ENCODE measurements at regions not wholly inside any gene's neighbourhood (a gene's known extent, or its start where the extent isn't known, plus 50 kb on each side); places are given as distances from the start of the nearest gene placed in this dataset.

GRCh38 chr9:107750741-107751566 is 261.4 kb upstream of the KLF4 start:
- DNase-seq (ENCODE audit: low spot score) = peak; percentile 31

- no peak for DNase-seq (ENCODE audit: low spot score)
These were observed 260.3 kb upstream of the KLF4 start for GRCh38 chr9:107749787-107750444.

DNA sequence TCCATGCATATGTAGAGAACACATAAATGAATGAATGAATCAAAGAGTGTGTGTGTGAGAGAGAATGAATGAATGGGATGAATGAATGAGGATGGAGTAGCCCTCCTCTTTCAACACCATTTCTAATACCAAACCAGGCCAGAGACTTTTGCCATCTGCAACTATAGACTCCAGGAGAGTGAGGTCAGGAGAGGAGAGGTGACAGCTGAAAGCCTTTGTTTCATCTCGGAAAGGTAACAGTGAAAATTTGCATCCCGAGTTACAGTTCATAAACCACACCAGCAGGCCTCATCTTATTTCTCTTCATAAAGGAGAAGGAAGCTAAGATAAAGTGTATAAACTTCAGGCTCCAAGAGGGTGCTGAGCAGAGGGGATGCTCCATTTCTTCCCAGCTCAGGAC is 255.3 kb upstream of the KLF4 start:
- DNase-seq (ENCODE audit: low spot score) = no peak

DNA sequence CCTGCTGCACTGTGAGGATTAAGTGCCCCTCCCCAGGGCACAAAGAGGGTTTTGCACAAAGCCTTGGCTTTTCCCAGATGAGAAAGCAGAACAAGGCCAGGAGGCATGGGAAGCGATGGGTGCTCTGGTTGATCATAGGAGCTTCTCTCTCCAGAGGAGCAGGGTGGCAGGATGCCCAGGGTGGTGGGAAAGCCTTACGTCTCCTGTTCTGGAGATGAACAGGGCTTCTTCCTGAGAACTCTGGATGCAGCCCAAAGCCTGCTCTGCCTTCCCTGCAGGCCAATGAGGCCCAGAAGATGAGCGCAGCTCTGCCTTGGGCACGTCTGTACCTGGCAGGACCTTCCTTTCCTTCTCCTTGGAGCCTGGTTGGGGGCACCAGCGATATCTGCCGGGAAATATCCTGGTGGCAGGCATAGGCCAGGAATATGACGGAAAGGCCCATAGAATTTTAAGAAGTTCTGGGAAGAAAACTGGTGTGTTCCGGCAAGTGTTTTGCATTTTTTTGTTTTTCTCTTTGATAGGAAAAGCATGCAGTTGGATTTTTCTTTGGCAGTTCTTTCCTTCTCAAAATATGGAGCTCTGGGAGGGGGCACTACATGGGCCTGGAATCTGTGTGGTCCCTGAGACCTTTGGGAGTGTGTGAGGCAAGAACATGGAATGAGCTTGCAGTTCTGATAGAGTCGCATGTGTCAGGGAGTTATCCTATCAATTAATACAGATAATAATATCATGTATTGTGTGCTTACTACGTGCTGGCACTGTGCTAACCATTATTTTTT is 253.2 kb upstream of the KLF4 start:
- no peak for DNase-seq (ENCODE audit: low spot score)

- no peak for DNase-seq (ENCODE audit: low spot score)
These were observed 250.8 kb upstream of the KLF4 start for GRCh38 chr9:107740088-107740980.

DNA sequence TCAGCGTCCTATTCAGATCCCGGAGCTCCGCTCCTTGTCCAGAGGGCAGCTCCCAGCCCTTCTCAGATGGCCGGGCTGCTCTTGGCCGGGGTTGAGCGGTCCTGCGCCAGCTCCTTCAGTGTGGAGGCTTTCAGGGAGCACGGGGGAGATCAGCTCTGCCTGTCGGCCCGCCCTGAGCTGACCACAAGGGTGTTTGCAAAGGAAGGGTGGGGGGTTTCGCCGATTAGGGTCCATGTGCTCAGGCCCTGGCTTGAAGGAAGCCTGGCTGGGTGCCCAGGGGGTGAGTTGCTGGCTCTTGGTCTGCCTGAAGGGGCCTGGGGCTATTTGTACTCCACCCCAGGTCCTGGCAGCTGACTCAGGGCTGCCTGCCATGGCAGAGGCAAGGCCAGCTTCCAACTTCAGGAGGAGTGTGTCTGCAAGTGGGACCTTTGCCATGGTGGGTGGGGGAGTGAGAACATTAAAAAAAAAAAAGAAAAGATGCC is 250.1 kb upstream of the KLF4 start:
- DNase-seq (ENCODE audit: low spot score) = no peak

DNA sequence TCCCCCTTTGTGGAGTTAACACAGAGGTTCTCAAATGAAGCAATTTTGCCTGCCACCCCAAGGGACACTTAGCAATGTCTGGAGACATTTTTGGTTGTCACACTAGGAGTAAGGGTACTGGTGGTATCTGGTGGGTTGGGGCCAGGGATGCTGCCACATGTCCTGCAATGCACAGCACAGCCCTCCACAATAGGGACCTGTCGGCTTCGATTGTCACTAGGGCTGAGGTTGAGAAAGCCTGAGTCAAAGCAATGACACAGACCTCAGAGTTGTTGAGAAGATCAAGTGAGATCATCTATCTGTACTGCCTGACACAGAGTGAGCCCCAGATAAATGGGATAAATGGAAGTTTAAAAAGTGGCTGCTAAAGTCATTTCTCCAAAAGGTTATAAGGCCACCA is 249.2 kb upstream of the KLF4 start:
- no peak for DNase-seq (ENCODE audit: low spot score)

- DNase-seq (ENCODE audit: low spot score) = no peak
These were observed 248.6 kb upstream of the KLF4 start for GRCh38 chr9:107737987-107738743.

DNA sequence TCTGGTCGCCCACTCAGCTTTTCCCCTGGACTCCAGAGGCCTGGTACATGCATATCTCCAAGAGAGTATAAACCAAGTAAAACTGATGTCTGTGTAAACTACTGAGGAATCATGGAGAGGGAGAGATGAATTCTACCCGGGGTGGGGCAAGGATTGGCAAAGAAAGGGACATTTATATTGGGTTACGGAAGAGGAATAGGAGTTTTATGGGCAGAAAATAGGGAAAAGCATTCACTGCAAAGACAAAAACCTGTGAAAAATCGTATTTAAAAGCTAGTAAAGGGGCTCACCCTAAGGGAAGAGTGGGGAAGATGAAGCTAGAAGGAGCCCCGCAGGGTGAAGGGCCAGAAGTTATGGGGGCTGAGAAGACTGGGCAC is 248.0 kb upstream of the KLF4 start:
- no peak for DNase-seq (ENCODE audit: low spot score)

GRCh38 chr9:107735821-107736220 is 246.3 kb upstream of the KLF4 start:
- DNase-seq (ENCODE audit: low spot score) = no peak

DNA sequence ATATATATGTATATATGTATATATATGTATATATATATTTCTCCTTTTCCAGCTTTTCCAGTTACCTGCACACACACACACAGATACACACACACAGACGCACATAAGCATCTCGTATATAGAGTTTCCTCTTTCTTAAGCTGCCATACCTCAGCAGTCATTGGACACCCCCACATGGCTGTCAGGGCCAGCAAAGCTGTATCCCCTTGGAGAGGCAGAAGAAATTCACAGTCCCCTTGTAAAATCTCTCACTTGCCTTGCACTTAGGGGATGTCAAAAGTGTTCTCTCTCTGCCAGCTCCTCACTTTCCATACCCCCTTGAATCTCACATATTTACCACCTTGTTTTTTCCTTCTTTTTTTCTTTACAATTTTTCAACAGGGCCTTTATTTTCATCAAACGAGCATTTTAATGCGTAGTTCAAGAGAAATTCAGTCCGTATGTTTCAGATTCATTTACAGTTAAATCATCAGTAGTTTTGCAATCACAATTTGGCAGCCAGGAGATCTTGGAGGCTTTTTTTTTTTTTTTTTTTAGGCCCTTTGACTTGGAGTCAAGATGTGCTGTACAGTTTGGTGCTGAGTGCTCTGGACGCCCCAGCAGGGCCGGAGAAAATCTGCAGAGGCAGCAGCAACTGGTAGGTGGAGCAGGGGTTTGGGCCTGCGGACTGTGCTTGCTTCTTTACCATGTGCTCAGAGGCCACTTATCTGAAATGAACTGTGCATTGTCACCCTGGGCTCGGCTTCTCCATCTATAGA is 244.9 kb upstream of the KLF4 start:
- DNase-seq (ENCODE audit: low spot score) = no peak

DNA sequence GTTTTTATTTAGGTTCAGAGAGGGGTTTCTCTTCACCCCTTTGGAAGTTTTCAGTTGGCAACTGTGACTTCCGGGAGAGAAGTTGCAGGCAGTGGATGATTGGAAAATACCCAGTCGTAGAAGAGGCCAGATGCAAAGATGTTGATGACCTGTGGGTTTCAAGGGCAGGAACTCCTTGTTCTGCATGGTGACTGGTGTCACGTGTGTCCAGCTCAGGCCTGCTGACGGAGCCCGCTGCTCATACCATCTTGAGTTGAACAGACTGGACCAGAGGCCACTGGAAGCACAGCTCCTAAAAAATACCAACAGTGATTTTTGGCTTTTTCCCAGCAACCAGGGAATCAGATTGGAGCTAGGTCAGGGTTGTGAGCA is 243.9 kb upstream of the KLF4 start:
- no peak for DNase-seq (ENCODE audit: low spot score)

- no peak for DNase-seq (ENCODE audit: low spot score)
These were observed 243.4 kb upstream of the KLF4 start for GRCh38 chr9:107732781-107733522.

GRCh38 chr9:107731115-107731762 is 241.7 kb upstream of the KLF4 start:
- no peak for DNase-seq (ENCODE audit: low spot score)

DNA sequence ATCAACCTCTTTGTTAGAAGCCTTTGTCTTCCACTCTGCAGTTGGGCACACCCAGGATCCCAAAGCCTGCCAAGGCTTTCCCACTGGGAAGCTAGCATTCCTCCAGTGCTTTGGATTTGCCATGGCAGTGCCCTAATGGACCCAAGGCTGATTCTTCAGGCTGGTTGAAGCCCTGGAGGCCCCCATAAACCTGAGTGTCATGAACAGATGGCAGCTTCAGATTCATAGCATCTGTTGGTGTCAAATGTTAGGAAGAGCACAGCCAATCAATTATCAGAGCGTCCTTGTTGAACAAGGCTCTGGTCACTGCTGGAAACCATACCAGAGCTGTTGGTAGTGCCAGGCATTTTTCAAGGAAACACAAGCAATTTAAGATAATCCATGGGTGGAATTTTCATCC is 241.1 kb upstream of the KLF4 start:
- no peak for DNase-seq (ENCODE audit: low spot score)

DNA sequence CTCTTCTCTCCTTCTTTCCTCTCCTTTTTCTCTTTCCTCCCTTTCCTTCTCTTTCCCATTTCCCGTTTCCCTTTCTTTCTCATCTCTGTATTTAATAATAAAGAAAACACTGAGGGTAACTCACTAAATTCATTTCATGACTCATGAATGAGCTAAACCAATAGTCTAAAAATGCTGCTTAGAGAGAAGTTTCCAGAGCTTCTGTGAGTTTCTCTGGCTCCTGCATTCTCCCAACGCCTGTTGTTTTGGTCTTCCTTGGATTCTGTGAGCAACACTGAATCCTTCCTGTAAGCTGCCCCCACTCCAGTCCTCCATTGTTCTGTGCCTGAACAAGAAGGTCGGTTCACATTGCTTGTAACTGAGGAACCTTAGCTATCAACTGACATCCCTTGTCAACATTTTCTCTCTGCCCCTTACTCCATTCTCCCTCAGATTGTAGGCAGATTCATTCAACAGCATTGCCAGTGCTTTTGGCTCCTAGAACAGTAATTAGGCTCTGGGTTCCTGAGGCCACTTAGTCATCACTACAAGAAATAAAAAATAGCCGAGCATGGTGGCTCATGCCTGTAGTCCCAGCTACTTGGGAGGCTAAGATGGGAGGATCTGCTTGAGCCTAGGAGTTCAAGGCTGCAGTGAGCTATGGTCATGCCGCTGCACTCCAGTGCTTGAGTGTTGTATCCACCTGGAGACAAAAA is 237.7 kb upstream of the KLF4 start:
- DNase-seq (ENCODE audit: low spot score) = peak; percentile 59

GRCh38 chr9:107723015-107723414 is 233.4 kb upstream of the KLF4 start:
- DNase-seq (ENCODE audit: low spot score) = no peak

DNA sequence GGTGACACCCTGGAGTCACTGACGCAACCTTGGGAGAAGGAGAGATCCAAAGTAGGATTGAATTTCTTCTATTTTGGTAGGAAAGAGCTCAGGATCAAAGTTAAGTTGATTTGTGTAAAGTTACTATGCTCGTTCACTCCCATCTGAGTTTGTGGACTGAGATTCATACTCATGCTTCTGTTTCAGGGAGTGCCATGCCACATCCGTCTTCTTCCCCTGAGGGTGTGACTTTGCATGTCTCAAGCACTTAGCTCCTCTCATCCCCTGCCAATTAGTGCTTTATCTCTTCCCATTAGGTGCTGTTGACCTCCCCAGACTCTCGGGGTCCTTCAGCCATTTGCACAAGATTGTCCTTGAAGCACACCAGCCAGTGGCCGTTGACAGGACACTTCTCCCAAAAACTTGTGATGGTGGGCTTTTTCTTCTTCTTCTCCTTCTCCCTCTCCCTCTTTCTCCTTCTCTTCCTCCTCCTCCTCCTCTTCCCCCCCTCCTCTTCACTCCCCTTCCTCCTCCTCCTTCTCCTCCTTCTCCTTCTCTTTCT is 232.2 kb upstream of the KLF4 start:
- no peak for DNase-seq (ENCODE audit: low spot score)

Data from kidney capillary endothelial cell (primary cell).